ENCODE measurements at regions not wholly inside any gene's neighbourhood (a gene's known extent, or its start where the extent isn't known, plus 50 kb on each side); places are given as distances from the start of the nearest gene placed in this dataset.

- TF ChIP-seq EZH2phosphoT487 (IDR thresholded peaks at IDR 0.05; ENCODE audit: low read depth) (no peak), CTCF (IDR thresholded peaks at IDR 0.05; ENCODE audit: low read depth, low read length) (no peak)
- H3K4me1 ChIP-seq (ENCODE audit: low read length): peaks cover 5% of the 10 kb centered on the region; the same call in 1 of the 2 replicates
- no peaks in the 10 kb centered on the region for H3K36me3 ChIP-seq (replicated peaks; ENCODE audit: low read depth, low read length)
- H3K27me3 ChIP-seq (ENCODE audit: low read depth, low read length): peaks cover 18% of the 10 kb centered on the region
- no peak overlapping the region for H3K4me2 ChIP-seq (ENCODE audit: low read length)
- no peaks in the 10 kb centered on the region for H4K20me1 ChIP-seq (ENCODE audit: insufficient read depth, low read length)
- no peaks in the 10 kb centered on the region for H3K9me3 ChIP-seq (ENCODE audit: insufficient read depth, low read length)
- H3K9ac ChIP-seq (ENCODE audit: low read length): no peak overlapping the region
- no peak overlapping the region for H2AFZ ChIP-seq (ENCODE audit: low read depth, low read length)
- H3K4me3 ChIP-seq (ENCODE audit: low read length): no peak overlapping the region
- no peak overlapping the region for H3K27ac ChIP-seq (ENCODE audit: low read length)
- no peaks in the 10 kb centered on the region for H3K79me2 ChIP-seq (ENCODE audit: low read length)
Measured at GRCh38 chr6:41469156-41470028, 76.8 kb upstream of the FOXP4 start.

GRCh38 chr6:41470029-41470330 lies 76.2 kb upstream of the FOXP4 start:
- Histone ChIP-seq H2AFZ (ENCODE audit: low read depth, low read length) (no peak overlapping the region), H3K9ac (ENCODE audit: low read length) (no peak overlapping the region), H3K27ac (ENCODE audit: low read length) (no peak overlapping the region), H3K4me2 (ENCODE audit: low read length) (no peak overlapping the region), H3K9me3 (ENCODE audit: insufficient read depth, low read length) (no peaks in the 10 kb centered on the region), H3K79me2 (ENCODE audit: low read length) (no peaks in the 10 kb centered on the region), H3K27me3 (ENCODE audit: low read depth, low read length) (peaks cover 20% of the 10 kb centered on the region), H3K4me1 (ENCODE audit: low read length) (peaks cover 10% of the 10 kb centered on the region; the same call in 1 of the 2 replicates), H3K36me3 (replicated peaks; ENCODE audit: low read depth, low read length) (no peaks in the 10 kb centered on the region), H3K4me3 (ENCODE audit: low read length) (no peak overlapping the region), H4K20me1 (ENCODE audit: insufficient read depth, low read length) (no peaks in the 10 kb centered on the region)
- TF ChIP-seq CTCF (IDR thresholded peaks at IDR 0.05; ENCODE audit: low read depth, low read length): no peak
- TF ChIP-seq EZH2phosphoT487 (IDR thresholded peaks at IDR 0.05; ENCODE audit: low read depth): no peak

GRCh38 chr6:41470331-41471063 lies 75.7 kb upstream of the FOXP4 start:
- TF ChIP-seq CTCF (IDR thresholded peaks at IDR 0.05; ENCODE audit: low read depth, low read length) (no peak), EZH2phosphoT487 (IDR thresholded peaks at IDR 0.05; ENCODE audit: low read depth) (no peak)
- no peak overlapping the region for H3K9ac ChIP-seq (ENCODE audit: low read length)
- H3K4me1 ChIP-seq (ENCODE audit: low read length): peaks cover 10% of the 10 kb centered on the region; the same call in 1 of the 2 replicates
- H3K27ac ChIP-seq (ENCODE audit: low read length): no peak overlapping the region
- H3K4me2 ChIP-seq (ENCODE audit: low read length): no peak overlapping the region
- no peaks in the 10 kb centered on the region for H3K36me3 ChIP-seq (replicated peaks; ENCODE audit: low read depth, low read length)
- H3K27me3 ChIP-seq (ENCODE audit: low read depth, low read length): peaks cover 19% of the 10 kb centered on the region; the same call in 1 of the 2 replicates
- H3K4me3 ChIP-seq (ENCODE audit: low read length): no peak overlapping the region
- no peaks in the 10 kb centered on the region for H4K20me1 ChIP-seq (ENCODE audit: insufficient read depth, low read length)
- H3K79me2 ChIP-seq (ENCODE audit: low read length): no peaks in the 10 kb centered on the region
- H3K9me3 ChIP-seq (ENCODE audit: insufficient read depth, low read length): no peaks in the 10 kb centered on the region
- no peak overlapping the region for H2AFZ ChIP-seq (ENCODE audit: low read depth, low read length)

All from OCI-LY3 (cell line).